Heart left ventricle (tissue), 13 donors: ENCODE measurements at regions not wholly inside any gene's neighbourhood (a gene's known extent, or its start where the extent isn't known, plus 50 kb on each side); places are given as distances from the start of the nearest gene placed in this dataset.

Source experiments
- POLR2A ChIP-seq, 2 donors: fragments of 450-650 bp; IDR thresholded peaks; one replicate each; pipeline ENCODE4 v1.6.1; 2017; ENCODE audit warnings: antibody characterized with exemption in 2 of 2, mild to moderate bottlenecking in 2 of 2, moderate library complexity in 2 of 2
- TF ChIP-seq, protein P1 (sequence below), 12 donors: fragments of 200-600 bp; sonication (generic) in 4 of 12; IDR thresholded peaks; one replicate each; pipeline versions ENCODE4 v1.5.0 to v1.8.0; 2018 to 2022; ENCODE audit warnings: antibody characterized with exemption in 12 of 12, mild to moderate bottlenecking in 5 of 12
- donor health status: ischemic (EF 13 %, LVEDD 7.1; RV severe dilation, severe dysfunction).
- donor health status: DM: no; HTN: yes; CAD: no.
- donor health status: DM: no; HTN: no; CAD: no.
- donor health status: ischemic (EF 25% LVEDD 6.9; RV normal size, moderate dysfunction).
- donor health status: ischemic (EF 25% LVEDD 5.7; RV mildly dilated, moderate dysfunction).
- donor health status: ischemic (EF 35%, LVEDD 5.7; RV mildly dilated, moderate dysfunction).
- donor health status: nonischemic (EF 11% LVEDD 7.7; RV severe dilation, severe dysfunction).
- donor health status: DM: yes; HTN: yes; CAD: no.
- donor health status: PGD.
- donor health status: ischemic (EF 29% LVEDD 5.4; RV normal size, mild dysfunction).
- donor health status: nonischemic (EF 23%, LVEDD 6.1; RV moderate dilation, normal function).

DNA sequence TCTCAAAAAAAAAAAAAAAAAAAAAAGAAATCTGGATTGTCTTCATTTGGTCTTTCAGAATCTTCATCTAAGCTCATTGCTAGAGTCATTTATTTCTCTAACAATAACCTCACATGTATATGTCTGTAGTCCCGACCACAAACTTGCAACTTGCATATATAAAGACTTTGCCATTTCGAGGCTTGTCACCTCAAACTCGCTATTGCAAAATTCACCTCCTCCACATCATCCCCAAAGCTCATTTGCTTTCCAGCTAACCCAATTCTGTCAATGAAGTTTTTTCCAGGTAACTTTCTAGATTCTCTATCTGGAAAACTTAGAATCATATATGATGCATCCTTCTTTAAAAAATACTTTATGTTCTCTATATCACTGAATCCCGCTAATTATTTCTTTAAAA is 393.2 kb upstream of the ATXN7L3B start:
- TF ChIP-seq, protein P1, sequence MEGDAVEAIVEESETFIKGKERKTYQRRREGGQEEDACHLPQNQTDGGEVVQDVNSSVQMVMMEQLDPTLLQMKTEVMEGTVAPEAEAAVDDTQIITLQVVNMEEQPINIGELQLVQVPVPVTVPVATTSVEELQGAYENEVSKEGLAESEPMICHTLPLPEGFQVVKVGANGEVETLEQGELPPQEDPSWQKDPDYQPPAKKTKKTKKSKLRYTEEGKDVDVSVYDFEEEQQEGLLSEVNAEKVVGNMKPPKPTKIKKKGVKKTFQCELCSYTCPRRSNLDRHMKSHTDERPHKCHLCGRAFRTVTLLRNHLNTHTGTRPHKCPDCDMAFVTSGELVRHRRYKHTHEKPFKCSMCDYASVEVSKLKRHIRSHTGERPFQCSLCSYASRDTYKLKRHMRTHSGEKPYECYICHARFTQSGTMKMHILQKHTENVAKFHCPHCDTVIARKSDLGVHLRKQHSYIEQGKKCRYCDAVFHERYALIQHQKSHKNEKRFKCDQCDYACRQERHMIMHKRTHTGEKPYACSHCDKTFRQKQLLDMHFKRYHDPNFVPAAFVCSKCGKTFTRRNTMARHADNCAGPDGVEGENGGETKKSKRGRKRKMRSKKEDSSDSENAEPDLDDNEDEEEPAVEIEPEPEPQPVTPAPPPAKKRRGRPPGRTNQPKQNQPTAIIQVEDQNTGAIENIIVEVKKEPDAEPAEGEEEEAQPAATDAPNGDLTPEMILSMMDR (IDR thresholded peaks at IDR 0.05), result no peak
- no peak for TF ChIP-seq POLR2A (IDR thresholded peaks at IDR 0.05)
